ENCODE measurements at regions not wholly inside any gene's neighbourhood (a gene's known extent, or its start where the extent isn't known, plus 50 kb on each side); places are given as distances from the start of the nearest gene placed in this dataset.

- Histone ChIP-seq H3K4me1 (no peaks in the 10 kb centered on the region), H3K27ac (no peak overlapping the region), H3K27me3 (replicated peaks in 1 of 7) (no peaks in the 10 kb centered on the region), H3K36me3 (no peaks in the 10 kb centered on the region), H3K4me3 (no peak overlapping the region), H3K9me3 (peaks cover 0 to 7% (median 0%) of the 10 kb centered on the region in 8 donors)
- intact Hi-C loops (cut with DNase I; ENCODE audit: low total_unique reads) = no loop called here
- no peak for DNase-seq
- 68 to 92% (median 79%) methylated on average over 1 of the region's 1 CpG for whole genome bisulfite sequencing, 5 donors
- TF ChIP-seq POLR2A (IDR thresholded peaks at IDR 0.05) = no peak
- TF ChIP-seq CTCF (IDR thresholded peaks at IDR 0.05 in 8 of 11, conservative IDR thresholded peaks at IDR 0.05 in 3 of 11) = no peak
- TF ChIP-seq POLR2AphosphoS5 (IDR thresholded peaks at IDR 0.05) = no peak
These were observed 180.7 kb upstream of the IL15 start for GRCh38 chr4:141455651-141456050.

- no peak for TF ChIP-seq POLR2A (IDR thresholded peaks at IDR 0.05)
- no peak for TF ChIP-seq CTCF (IDR thresholded peaks at IDR 0.05 in 8 of 11, conservative IDR thresholded peaks at IDR 0.05 in 3 of 11)
- TF ChIP-seq POLR2AphosphoS5 (IDR thresholded peaks at IDR 0.05) = no peak
- no peaks in the 10 kb centered on the region for H3K27me3 ChIP-seq (replicated peaks in 1 of 7)
- WGBS, 5 donors = 68 to 85% (median 82%) methylated on average over 1 of the region's 1 CpG
- intact Hi-C loops (cut with DNase I; ENCODE audit: low total_unique reads) = no loop called here
- no peak for DNase-seq
- no peaks in the 10 kb centered on the region for H3K4me1 ChIP-seq
- H3K9me3 ChIP-seq = no peaks in the 10 kb centered on the region
- H3K4me3 ChIP-seq = no peak overlapping the region
- H3K27ac ChIP-seq = no peak overlapping the region
- H3K36me3 ChIP-seq = no peaks in the 10 kb centered on the region
These were observed 178.7 kb upstream of the IL15 start for GRCh38 chr4:141457653-141458052.

- no peaks in the 10 kb centered on the region for H3K4me1 ChIP-seq
- H3K9me3 ChIP-seq = no peaks in the 10 kb centered on the region
- 31 to 57% (median 42%) methylated on average over 3 of the region's 3 CpGs for WGBS, 5 donors
- no peak overlapping the region for H3K27ac ChIP-seq
- TF ChIP-seq CTCF (IDR thresholded peaks at IDR 0.05 in 8 of 11, conservative IDR thresholded peaks at IDR 0.05 in 3 of 11) = no peak
- no peak for TF ChIP-seq POLR2AphosphoS5 (IDR thresholded peaks at IDR 0.05)
- no peak for TF ChIP-seq POLR2A (IDR thresholded peaks at IDR 0.05)
- DNase-seq = no peak
- intact Hi-C loops (cut with DNase I; ENCODE audit: low total_unique reads) = no loop called here
- no peaks in the 10 kb centered on the region for H3K27me3 ChIP-seq (replicated peaks in 1 of 7)
- H3K4me3 ChIP-seq = no peak overlapping the region
- H3K36me3 ChIP-seq = no peaks in the 10 kb centered on the region
These were observed 177.9 kb upstream of the IL15 start for GRCh38 chr4:141458501-141458900.

GRCh38 chr4:141459020-141459419, 177.4 kb upstream of the IL15 start:
- Histone ChIP-seq H3K4me3 (no peak overlapping the region), H3K36me3 (no peaks in the 10 kb centered on the region), H3K27me3 (replicated peaks in 1 of 7) (no peaks in the 10 kb centered on the region), H3K27ac (no peak overlapping the region), H3K9me3 (no peaks in the 10 kb centered on the region), H3K4me1 (no peaks in the 10 kb centered on the region)
- WGBS, 5 donors = 86 to 98% (median 92%) methylated on average over 1 of the region's 1 CpG
- TF ChIP-seq CTCF (IDR thresholded peaks at IDR 0.05 in 8 of 11, conservative IDR thresholded peaks at IDR 0.05 in 3 of 11) = no peak
- TF ChIP-seq POLR2AphosphoS5 (IDR thresholded peaks at IDR 0.05) = no peak
- no peak for TF ChIP-seq POLR2A (IDR thresholded peaks at IDR 0.05)
- no peak for DNase-seq
- intact Hi-C loops (cut with DNase I; ENCODE audit: low total_unique reads) = no loop called here
